Cardiac muscle cell (in vitro differentiated cells and primary cell): ENCODE measurements at regions not wholly inside any gene's neighbourhood (a gene's known extent, or its start where the extent isn't known, plus 50 kb on each side); places are given as distances from the start of the nearest gene placed in this dataset.

Source experiments
- DNase-seq, 2 donors: peaks; one replicate each; pipeline versions ENCODE4 v3.0.0 to v3.0.0-alpha.2; 2010 to 2017; ENCODE audit warnings: low read depth in 1 of 2, low spot score in 1 of 2
- H3K27ac ChIP-seq: fragments of 200-600 bp; sonication (generic); 2 replicates; pipeline ENCODE4 v1.5.1; 2016
- H3K27me3 ChIP-seq: fragments of 200-600 bp; sonication (generic); 2 replicates; pipeline ENCODE4 v1.6.0; 2016; ENCODE audit warnings: control low read depth
- H3K36me3 ChIP-seq: fragments of 200-600 bp; sonication (generic); 2 replicates; pipeline ENCODE4 v1.5.1; 2016; ENCODE audit warnings: control low read depth
- H3K4me1 ChIP-seq: fragments of 200-600 bp; sonication (generic); 2 replicates; pipeline ENCODE4 v1.8.1; 2017; ENCODE audit warnings: low read depth, mild to moderate bottlenecking, mixed run types
- H3K4me3 ChIP-seq: fragments of 200-600 bp; sonication (generic); 2 replicates; pipeline ENCODE4 v1.5.1; 2016; ENCODE audit warnings: mild to moderate bottlenecking
- H3K9me3 ChIP-seq: fragments of 200-600 bp; sonication (generic); 2 replicates; pipeline ENCODE4 v1.5.1; 2017; ENCODE audit warnings: low read depth, mild to moderate bottlenecking, control low read depth
- CTCF ChIP-seq: IDR thresholded peaks from 2 replicates; pipeline ENCODE4 v1.5.1; 2012; ENCODE audit warnings: low read depth, mild to moderate bottlenecking, low read length

DNA sequence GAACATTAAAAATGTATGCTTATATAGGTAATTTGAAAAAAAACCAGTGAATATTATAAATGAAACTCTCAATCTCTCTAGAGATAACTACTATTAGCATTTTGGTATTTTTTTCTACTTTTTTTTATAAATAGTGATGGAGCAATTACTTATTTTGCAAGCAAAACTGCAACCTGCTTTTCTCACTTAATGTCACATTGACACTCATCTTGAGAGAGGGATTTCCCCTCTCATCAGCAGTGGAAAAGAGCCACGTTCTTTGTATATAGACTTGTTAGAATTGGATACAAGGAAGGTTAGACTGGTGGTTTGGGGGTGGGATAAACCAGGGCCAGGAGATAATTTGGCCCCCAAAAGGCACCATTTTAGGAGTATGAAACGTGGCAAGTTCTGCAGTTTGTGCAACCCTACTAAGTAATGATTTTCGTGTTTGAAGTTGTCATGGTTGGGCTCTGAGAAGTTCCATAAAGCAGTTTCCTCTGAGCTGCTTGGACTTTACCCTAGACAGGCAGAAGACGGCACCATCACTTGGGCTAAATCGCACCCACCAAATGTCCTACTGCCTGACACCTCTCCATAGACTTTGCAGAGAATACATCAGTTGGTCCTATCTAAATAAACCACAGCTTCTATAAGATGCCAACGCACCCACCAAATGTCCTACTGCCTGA is 194.0 kb downstream of the ACTR3 start:
- DNase-seq: no peak
- H3K36me3 ChIP-seq: no peaks in the 10 kb centered on the region
- no peak overlapping the region for H3K27ac ChIP-seq
- no peak overlapping the region for H3K4me3 ChIP-seq
- H3K27me3 ChIP-seq: no peaks in the 10 kb centered on the region
- H3K4me1 ChIP-seq: no peaks in the 10 kb centered on the region
- no peak for TF ChIP-seq CTCF
- H3K9me3 ChIP-seq: no peaks in the 10 kb centered on the region

GRCh38 chr2:114085238-114085637 is 195.3 kb downstream of the ACTR3 start:
- Histone ChIP-seq H3K27me3 (no peaks in the 10 kb centered on the region), H3K4me1 (no peaks in the 10 kb centered on the region), H3K36me3 (no peaks in the 10 kb centered on the region), H3K4me3 (no peak overlapping the region), H3K27ac (no peak overlapping the region), H3K9me3 (no peaks in the 10 kb centered on the region)
- no peak for DNase-seq
- no peak for TF ChIP-seq CTCF

DNA sequence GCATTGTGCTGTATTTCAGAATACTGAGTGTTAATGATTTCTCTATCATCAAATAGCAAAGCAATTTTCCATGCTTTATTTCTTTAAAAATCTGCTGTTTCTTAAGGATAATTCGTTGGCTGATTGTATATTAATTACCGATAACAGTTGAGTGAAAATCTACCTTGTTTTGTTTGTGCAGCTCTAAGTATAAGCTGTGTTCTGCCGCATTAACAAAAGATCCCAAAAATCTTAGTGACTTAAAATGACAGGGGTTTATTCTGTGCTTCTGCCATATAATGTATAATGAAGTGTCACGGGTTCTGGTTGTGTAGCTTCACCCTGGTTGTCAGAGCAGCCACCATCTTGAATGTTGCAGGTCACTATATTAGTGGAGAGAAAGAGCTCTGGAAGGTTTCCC is 196.1 kb downstream of the ACTR3 start:
- no peaks in the 10 kb centered on the region for H3K4me1 ChIP-seq
- no peaks in the 10 kb centered on the region for H3K9me3 ChIP-seq
- H3K36me3 ChIP-seq: no peaks in the 10 kb centered on the region
- H3K27me3 ChIP-seq: no peaks in the 10 kb centered on the region
- DNase-seq: no peak
- H3K4me3 ChIP-seq: no peak overlapping the region
- H3K27ac ChIP-seq: no peak overlapping the region
- TF ChIP-seq CTCF: no peak

DNA sequence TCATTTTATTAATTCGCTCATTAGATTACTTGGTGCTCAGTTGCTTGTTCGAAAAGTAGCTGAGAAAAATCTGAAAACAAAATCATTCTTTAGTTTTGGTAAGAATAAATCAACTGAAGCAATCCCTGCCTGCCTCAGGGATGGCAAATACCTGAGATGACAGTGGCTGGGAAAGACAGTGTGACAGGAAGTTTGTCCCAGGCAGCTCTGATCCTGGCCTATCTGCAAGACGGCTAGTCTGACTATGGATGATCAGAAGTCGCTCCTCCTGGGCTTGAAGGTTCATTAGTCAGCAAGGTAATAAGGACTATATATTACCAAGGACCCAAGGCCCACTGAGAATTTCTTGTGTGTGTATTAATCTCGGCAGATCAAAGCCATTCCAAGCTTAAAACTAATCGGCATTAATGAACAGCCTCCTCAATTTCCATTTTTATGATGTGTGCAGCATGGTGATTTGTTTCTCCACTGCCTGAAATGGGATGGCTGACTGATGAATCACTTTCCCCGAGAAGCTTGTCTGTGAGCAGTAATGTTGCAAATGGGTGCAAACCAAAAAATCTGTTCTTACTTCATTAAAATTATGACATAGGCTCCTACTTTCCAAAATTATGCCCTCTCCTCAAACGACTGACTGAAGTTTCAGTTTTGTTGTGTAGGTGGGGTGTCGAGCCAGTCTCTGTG is 199.9 kb downstream of the ACTR3 start:
- DNase-seq: no peak
- H3K9me3 ChIP-seq: no peaks in the 10 kb centered on the region
- TF ChIP-seq CTCF: no peak
- no peaks in the 10 kb centered on the region for H3K4me1 ChIP-seq
- H3K4me3 ChIP-seq: no peak overlapping the region
- H3K36me3 ChIP-seq: no peaks in the 10 kb centered on the region
- no peaks in the 10 kb centered on the region for H3K27me3 ChIP-seq
- no peak overlapping the region for H3K27ac ChIP-seq

- no peaks in the 10 kb centered on the region for H3K36me3 ChIP-seq
- no peaks in the 10 kb centered on the region for H3K9me3 ChIP-seq
- no peak for DNase-seq
- H3K27me3 ChIP-seq: no peaks in the 10 kb centered on the region
- no peak overlapping the region for H3K27ac ChIP-seq
- H3K4me1 ChIP-seq: no peaks in the 10 kb centered on the region
- H3K4me3 ChIP-seq: no peak overlapping the region
- TF ChIP-seq CTCF: no peak
These were observed 201.1 kb downstream of the ACTR3 start for GRCh38 chr2:114091010-114091409.
